ENCODE measurements at regions not wholly inside any gene's neighbourhood (a gene's known extent, or its start where the extent isn't known, plus 50 kb on each side); places are given as distances from the start of the nearest gene placed in this dataset.
A peak's percentile ranks its signal among the peaks of the same experiment; 100 is the strongest.

- Mint-ChIP-seq H3K4me1 (peaks cover 31% of the 10 kb centered on the region), H3K27ac (peak overlapping the region; percentile 0 to 58 (median 38)), H3K9me3 (no peaks in the 10 kb centered on the region), H3K4me3 (no peak overlapping the region), H3K27me3 (ENCODE audit: low read depth) (peaks cover 1% of the 10 kb centered on the region), H3K36me3 (ENCODE audit: low read depth) (no peaks in the 10 kb centered on the region)
- no peak for TF ChIP-seq CTCF (IDR thresholded peaks at IDR 0.05; ENCODE audit: unreplicated experiment in 3 of 3)
Measured at GRCh38 chr7:136056651-136057231, 79.6 kb upstream of the MTPN start.

- H3K4me1 Mint-ChIP-seq = peaks cover 30% of the 10 kb centered on the region
Measured at GRCh38 chr7:136055266-136055665, 78.1 kb upstream of the MTPN start.

GRCh38 chr7:136053689-136054485, 76.7 kb upstream of the MTPN start:
- no peak overlapping the region for H3K4me3 Mint-ChIP-seq
- TF ChIP-seq CTCF (IDR thresholded peaks at IDR 0.05; ENCODE audit: unreplicated experiment in 3 of 3) = no peak
- no peaks in the 10 kb centered on the region for H3K9me3 Mint-ChIP-seq
- peaks cover 27% of the 10 kb centered on the region for H3K4me1 Mint-ChIP-seq
- H3K27ac Mint-ChIP-seq = no peak overlapping the region
- H3K36me3 Mint-ChIP-seq (ENCODE audit: low read depth) = no peaks in the 10 kb centered on the region
- no peaks in the 10 kb centered on the region for H3K27me3 Mint-ChIP-seq (ENCODE audit: low read depth)

More at GRCh38 chr7:136055266-136055665, 78.1 kb upstream of the MTPN start:
- no peaks in the 10 kb centered on the region for H3K9me3 Mint-ChIP-seq
- H3K36me3 Mint-ChIP-seq (ENCODE audit: low read depth) = no peaks in the 10 kb centered on the region
- peak overlapping the region in 1 of 3 experiments; percentile 57 for H3K27ac Mint-ChIP-seq
- no peak for TF ChIP-seq CTCF (IDR thresholded peaks at IDR 0.05; ENCODE audit: unreplicated experiment in 3 of 3)
- no peaks in the 10 kb centered on the region for H3K27me3 Mint-ChIP-seq (ENCODE audit: low read depth)
- no peak overlapping the region for H3K4me3 Mint-ChIP-seq

- no peaks in the 10 kb centered on the region for H3K27me3 Mint-ChIP-seq (ENCODE audit: low read depth)
- TF ChIP-seq CTCF (IDR thresholded peaks at IDR 0.05; ENCODE audit: unreplicated experiment in 3 of 3) = no peak
- no peak overlapping the region for H3K4me3 Mint-ChIP-seq
- no peaks in the 10 kb centered on the region for H3K36me3 Mint-ChIP-seq (ENCODE audit: low read depth)
- peaks cover 3% of the 10 kb centered on the region for H3K9me3 Mint-ChIP-seq
- peaks cover 16% of the 10 kb centered on the region for H3K4me1 Mint-ChIP-seq
- peak overlapping the region in 1 of 3 experiments; percentile 12 for H3K27ac Mint-ChIP-seq
Measured at GRCh38 chr7:136051203-136051928, 74.2 kb upstream of the MTPN start.

GRCh38 chr7:136050462-136050847, 73.3 kb upstream of the MTPN start:
- Mint-ChIP-seq H3K9me3 (peaks cover 5% of the 10 kb centered on the region), H3K36me3 (ENCODE audit: low read depth) (no peaks in the 10 kb centered on the region), H3K4me1 (peaks cover 16% of the 10 kb centered on the region), H3K4me3 (no peak overlapping the region), H3K27ac (peak overlapping the region; percentile 12 to 22 (median 20)), H3K27me3 (ENCODE audit: low read depth) (no peaks in the 10 kb centered on the region)
- no peak for TF ChIP-seq CTCF (IDR thresholded peaks at IDR 0.05; ENCODE audit: unreplicated experiment in 3 of 3)

Data from nephron (organoid).